CD4-positive, alpha-beta T cell (primary cell): ENCODE measurements at regions not wholly inside any gene's neighbourhood (a gene's known extent, or its start where the extent isn't known, plus 50 kb on each side); places are given as distances from the start of the nearest gene placed in this dataset.

Experiments used
- ATAC-seq: fragments of 200-7000 bp; cut with Tn5 transposase; one replicate; pipeline ENCODE4 v1.10.0; 2022; ENCODE audit warnings: mild to moderate bottlenecking; ENCODE audit not compliant: poor library complexity
- CTCF ChIA-PET: fragments of 350-600 bp; sonication (Branson Sonifier 250); formaldehyde crosslinking; loops from one replicate; lab custom pipeline; 2021; ENCODE audit warnings: antibody characterized with exemption, inconsistent platforms; lab: Charles Lee
- POLR2A ChIA-PET: fragments of 350-600 bp; sonication (Branson Sonifier 250); formaldehyde crosslinking; loops from one replicate; lab custom pipeline; 2021; ENCODE audit warnings: antibody characterized with exemption, inconsistent platforms; lab: Charles Lee
- DNase-seq, 14 experiments: peaks; one replicate each; pipeline ENCODE4 v3.0.0-alpha.2; 2013 to 2020; ENCODE audit warnings: mixed read lengths in 2 of 14
- H3K27ac ChIP-seq, 2 donors: one replicate each; pipeline versions ENCODE4 v1.5.1 to v1.7.0; 2013; ENCODE audit warnings: low read length in 2 of 2, low read depth in 1 of 2, mild to moderate bottlenecking in 1 of 2
- H3K27me3 ChIP-seq, 2 experiments: 1 replicate in 1 of 2; 2 replicates in 1 of 2; pipeline versions ENCODE4 v1.6.1 to v1.7.0; 2013; ENCODE audit warnings: low read length in 2 of 2, control low read depth in 1 of 2, mild to moderate bottlenecking in 1 of 2, moderate library complexity in 1 of 2; ENCODE audit not compliant: insufficient read depth in 2 of 2, control insufficient read depth in 1 of 2
- H3K36me3 ChIP-seq: one replicate; pipeline ENCODE4 v1.6.1; 2013; ENCODE audit warnings: low read length, control low read depth; ENCODE audit not compliant: insufficient read depth
- H3K4me1 ChIP-seq: one replicate; pipeline ENCODE4 v1.6.1; 2013; ENCODE audit warnings: low read length, control low read depth; ENCODE audit not compliant: insufficient read depth
- H3K4me3 ChIP-seq: one replicate; pipeline ENCODE4 v1.5.1; 2013; ENCODE audit warnings: mild to moderate bottlenecking, low read length, moderate library complexity
- H3K9me3 ChIP-seq, 2 experiments: 1 replicate in 1 of 2; 2 replicates in 1 of 2; pipeline versions ENCODE4 v1.6.1 to v1.7.0; 2013; ENCODE audit warnings: low read length in 2 of 2, mild to moderate bottlenecking in 2 of 2, control low read depth in 1 of 2, moderate library complexity in 1 of 2; ENCODE audit not compliant: control insufficient read depth in 1 of 2, insufficient read depth in 1 of 2
- H3K27ac Mint-ChIP-seq: one replicate; pipeline ENCODE4 v1.8.0; 2020; ENCODE audit warnings: mixed read lengths
- H3K27me3 Mint-ChIP-seq: one replicate; pipeline ENCODE4 v1.8.0; 2021; ENCODE audit warnings: mixed read lengths
- H3K36me3 Mint-ChIP-seq: one replicate; pipeline ENCODE4 v1.8.0; 2021; ENCODE audit warnings: low read depth, mixed read lengths
- H3K4me1 Mint-ChIP-seq: one replicate; pipeline ENCODE4 v1.8.0; 2021; ENCODE audit warnings: low read depth, mixed read lengths
- H3K4me3 Mint-ChIP-seq: one replicate; pipeline ENCODE4 v1.8.0; 2020; ENCODE audit warnings: mild to moderate bottlenecking, mixed read lengths
- H3K9me3 Mint-ChIP-seq: one replicate; pipeline ENCODE4 v1.8.0; 2020; ENCODE audit warnings: mixed read lengths
- CTCF ChIP-seq: fragments of 200-600 bp; IDR thresholded peaks from one replicate; pipeline ENCODE4 v1.8.0; 2022; ENCODE audit warnings: antibody characterized with exemption, mild to moderate bottlenecking
- intact Hi-C, 2 experiments: fragments of 100-400 bp; cut with DNase I in 1 of 2; cut with micrococcal nuclease in 1 of 2; formaldehyde crosslinking; loops; one replicate each; pipeline versions ENCODE4 v1.15.1 to v1.9.0; 2023 to 2025; cut with DNase I, micrococcal nuclease

- Histone ChIP-seq H3K4me1 (peaks cover 2% of the 10 kb centered on the region), H3K36me3 (no peaks in the 10 kb centered on the region), H3K9me3 (no peaks in the 10 kb centered on the region), H3K27me3 (peaks cover 0 to 4% of the 10 kb centered on the region in 2 experiments), H3K27ac (no peak overlapping the region), H3K4me3 (no peak overlapping the region)
- intact Hi-C loops, result loop anchor here in 1 of 2 experiments (5.0 kb wide), 1 partner anchor 1782 kb away; no protein-coding TSS in a partner anchor
- no peaks in the 10 kb centered on the region for H3K9me3 Mint-ChIP-seq
- no peaks in the 10 kb centered on the region for H3K4me1 Mint-ChIP-seq
- H3K27ac Mint-ChIP-seq, result no peak overlapping the region
- H3K27me3 Mint-ChIP-seq, result peaks cover 9% of the 10 kb centered on the region
- POLR2A ChIA-PET, result no interaction called here
- DNase-seq (no peak), ATAC-seq (no peak)
- TF ChIP-seq CTCF, result no peak
- no peaks in the 10 kb centered on the region for H3K36me3 Mint-ChIP-seq
- no peak overlapping the region for H3K4me3 Mint-ChIP-seq
- CTCF ChIA-PET, result no interaction called here
Measured at GRCh38 chr2:41694536-41695049, 353.2 kb upstream of the PKDCC start.

- H3K4me1 Mint-ChIP-seq, result no peaks in the 10 kb centered on the region
- Histone ChIP-seq H3K27ac (no peak overlapping the region), H3K36me3 (no peaks in the 10 kb centered on the region), H3K9me3 (no peaks in the 10 kb centered on the region), H3K27me3 (peaks cover 0 to 4% of the 10 kb centered on the region in 2 experiments), H3K4me1 (peaks cover 2% of the 10 kb centered on the region), H3K4me3 (no peak overlapping the region)
- no peaks in the 10 kb centered on the region for H3K9me3 Mint-ChIP-seq
- no peak for TF ChIP-seq CTCF
- CTCF ChIA-PET, result no interaction called here
- no peak overlapping the region for H3K4me3 Mint-ChIP-seq
- H3K27me3 Mint-ChIP-seq, result peaks cover 15% of the 10 kb centered on the region
- intact Hi-C loops, result loop anchor here in 1 of 2 experiments (5.0 kb wide), 1 partner anchor 1783 kb away; no protein-coding TSS in a partner anchor
- no peaks in the 10 kb centered on the region for H3K36me3 Mint-ChIP-seq
- POLR2A ChIA-PET, result no interaction called here
- no peak for ATAC-seq
- DNase-seq, result no peak
- no peak overlapping the region for H3K27ac Mint-ChIP-seq
Measured at GRCh38 chr2:41695198-41696113, 352.4 kb upstream of the PKDCC start.

GRCh38 chr2:41697389-41697788, 350.4 kb upstream of the PKDCC start:
- Mint-ChIP-seq H3K27me3 (peaks cover 15% of the 10 kb centered on the region), H3K36me3 (no peaks in the 10 kb centered on the region), H3K27ac (no peak overlapping the region), H3K9me3 (no peaks in the 10 kb centered on the region), H3K4me1 (no peaks in the 10 kb centered on the region), H3K4me3 (no peak overlapping the region)
- Histone ChIP-seq H3K9me3 (no peaks in the 10 kb centered on the region), H3K4me3 (no peak overlapping the region), H3K27ac (no peak overlapping the region), H3K4me1 (peaks cover 2% of the 10 kb centered on the region), H3K36me3 (no peaks in the 10 kb centered on the region), H3K27me3 (peaks cover 0 to 4% of the 10 kb centered on the region in 2 experiments)
- DNase-seq (no peak), ATAC-seq (no peak)
- intact Hi-C loops, result loop anchor here in 1 of 2 experiments (5.0 kb wide), 1 partner anchor 1785 kb away; no protein-coding TSS in a partner anchor
- POLR2A ChIA-PET, result no interaction called here
- CTCF ChIA-PET, result no interaction called here
- TF ChIP-seq CTCF, result no peak
